Renal pelvis (tissue), 1 donor: ENCODE measurements at regions not wholly inside any gene's neighbourhood (a gene's known extent, or its start where the extent isn't known, plus 50 kb on each side); places are given as distances from the start of the nearest gene placed in this dataset.
"Not testable (repeated sequence)": the region's sequence is repeated elsewhere in the genome, so short reads cannot be mapped to it uniquely, and the experiment has no call there.

ENCODE experiments used
- DNase-seq: peaks from one replicate; pipeline ENCODE4 v3.0.0-alpha.2; 2013

DNA sequence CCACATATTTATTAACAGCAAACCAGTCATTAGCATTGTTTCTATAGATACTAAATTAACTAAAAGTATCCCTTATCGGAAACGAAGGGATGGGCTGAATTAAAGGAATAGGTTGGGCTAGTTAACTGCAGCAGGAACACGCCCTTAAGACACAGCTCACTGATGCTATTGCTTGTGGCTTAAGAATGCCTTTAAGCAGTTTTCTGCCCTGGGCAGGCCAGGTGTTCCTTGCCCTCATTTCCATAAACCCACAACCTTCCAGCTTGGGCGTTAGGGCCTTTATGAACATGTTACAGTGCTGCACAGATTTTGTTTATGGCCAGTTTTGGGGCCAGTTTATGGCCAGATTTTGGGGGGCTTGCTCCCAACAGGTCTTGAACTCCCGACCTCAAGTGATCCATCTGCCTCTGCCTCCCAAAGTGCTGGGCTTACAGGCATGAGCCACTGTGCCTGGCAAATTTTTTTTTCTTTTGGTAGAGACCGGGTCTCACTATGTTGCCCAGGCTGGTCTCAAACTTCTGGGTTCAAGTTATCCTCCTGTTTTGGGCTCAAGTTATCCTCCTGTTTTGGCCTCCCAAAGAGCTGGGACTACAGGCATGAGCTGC lies 90.1 kb upstream of the GRIN2A start:
- DNase-seq: not testable (repeated sequence)

GRCh38 chr16:10275214-10275996 lies 93.2 kb upstream of the GRIN2A start:
- DNase-seq: not testable (repeated sequence)

- DNase-seq: no peak
Observed at GRCh38 chr16:10277597-10277996, 95.4 kb upstream of the GRIN2A start.

DNA sequence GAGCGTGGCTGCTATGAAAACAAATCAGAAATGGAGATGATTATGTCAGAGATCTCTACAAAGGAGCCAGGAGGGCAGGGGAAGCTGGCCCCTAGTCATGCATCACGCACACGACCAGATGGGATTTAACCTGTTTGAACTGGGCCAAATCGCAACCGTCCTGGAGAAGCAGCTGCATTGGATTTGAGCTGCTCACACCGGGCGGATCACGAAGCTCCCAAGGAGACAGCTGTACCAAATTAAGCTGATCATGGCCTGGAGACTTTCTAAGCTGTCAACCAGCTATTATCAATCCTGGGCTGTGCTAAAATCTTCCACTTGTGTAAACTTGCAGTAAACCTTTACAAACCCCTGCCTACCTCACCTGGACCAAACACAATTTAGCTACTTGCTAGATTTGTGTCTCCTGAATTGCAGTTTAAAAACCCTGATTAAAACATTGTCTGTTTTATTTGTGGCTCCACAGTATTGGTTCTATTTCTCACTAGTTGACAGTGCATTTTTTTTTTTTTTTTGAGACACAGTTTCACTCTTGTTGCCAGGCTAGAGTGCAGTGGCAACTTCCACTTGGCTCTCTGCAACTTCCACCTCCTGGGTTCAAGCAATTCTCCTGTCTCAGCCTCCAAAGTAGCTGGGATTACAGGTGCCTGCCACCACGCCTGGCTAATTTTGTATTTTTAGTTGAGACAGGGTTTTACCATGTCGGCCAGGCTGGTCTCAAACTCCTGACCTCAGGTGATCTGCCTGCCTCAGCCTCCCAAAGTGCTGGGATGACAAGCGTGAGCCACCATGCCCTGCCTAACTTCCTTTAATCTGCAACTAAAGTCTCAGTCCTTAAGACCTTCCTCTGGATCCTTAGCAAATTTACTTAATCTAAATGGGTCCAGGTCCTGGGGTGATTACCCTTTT lies 98.3 kb upstream of the GRIN2A start:
- no peak for DNase-seq

GRCh38 chr16:10282367-10282766 lies 100.1 kb upstream of the GRIN2A start:
- no peak for DNase-seq

GRCh38 chr16:10283246-10283645 lies 101.0 kb upstream of the GRIN2A start:
- not testable (repeated sequence) for DNase-seq

DNA sequence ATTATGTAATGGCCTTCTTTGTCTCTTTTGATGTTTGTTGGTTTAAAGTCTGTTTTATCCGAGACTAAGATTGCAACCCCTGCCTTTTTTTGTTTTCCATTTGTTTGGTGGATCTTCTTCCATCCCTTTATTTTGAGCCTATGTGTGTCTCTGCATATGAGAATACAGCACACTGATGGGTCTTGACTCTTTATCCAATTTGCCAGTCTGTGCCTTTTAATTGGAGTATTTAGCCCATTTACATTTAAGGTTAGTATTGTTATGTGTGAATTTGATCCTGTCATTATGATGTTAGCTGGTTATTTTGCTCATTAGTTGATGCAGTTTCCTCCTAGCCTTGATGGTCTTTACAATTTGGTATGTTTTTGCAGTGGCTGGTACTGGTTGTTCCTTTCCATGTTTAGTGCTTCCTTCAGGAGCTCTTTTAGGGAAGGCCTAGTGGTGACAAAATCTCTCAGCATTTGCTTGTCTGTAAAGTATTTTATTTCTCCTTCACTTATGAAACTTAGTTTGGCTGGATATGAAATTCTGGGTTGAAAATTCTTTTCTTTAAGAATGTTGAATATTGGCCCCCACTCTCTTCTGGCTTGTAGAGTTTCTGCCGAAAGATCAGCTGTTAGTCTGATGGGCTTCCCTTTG lies 95.3 kb upstream of the ATF7IP2 start:
- not testable (repeated sequence) for DNase-seq

- DNase-seq: not testable (repeated sequence)
Observed at GRCh38 chr16:10292197-10292596, 93.7 kb upstream of the ATF7IP2 start.

- not testable (repeated sequence) for DNase-seq
Observed at GRCh38 chr16:10292976-10293375, 92.9 kb upstream of the ATF7IP2 start.

DNA sequence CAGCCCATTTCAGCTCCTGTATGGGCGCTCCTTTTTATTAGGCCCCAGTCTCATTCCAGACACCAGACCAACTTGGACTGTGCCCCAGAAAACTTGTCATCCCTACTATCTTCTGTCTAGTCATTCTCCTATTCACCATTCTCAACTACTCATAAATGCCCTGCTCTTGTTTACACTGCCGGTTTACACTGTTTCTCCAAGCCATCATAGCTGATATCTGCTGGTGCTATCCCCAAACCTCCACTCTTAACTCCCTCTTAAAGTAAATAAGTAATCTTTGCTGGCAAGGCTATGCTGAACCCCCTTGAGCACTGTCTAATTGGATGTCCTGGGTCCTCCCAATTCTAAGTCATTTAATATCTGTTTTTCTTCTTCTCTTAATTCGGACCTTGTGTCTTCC lies 91.7 kb upstream of the ATF7IP2 start:
- DNase-seq: not testable (repeated sequence)

GRCh38 chr16:10296956-10297340 lies 88.9 kb upstream of the ATF7IP2 start:
- no peak for DNase-seq

DNA sequence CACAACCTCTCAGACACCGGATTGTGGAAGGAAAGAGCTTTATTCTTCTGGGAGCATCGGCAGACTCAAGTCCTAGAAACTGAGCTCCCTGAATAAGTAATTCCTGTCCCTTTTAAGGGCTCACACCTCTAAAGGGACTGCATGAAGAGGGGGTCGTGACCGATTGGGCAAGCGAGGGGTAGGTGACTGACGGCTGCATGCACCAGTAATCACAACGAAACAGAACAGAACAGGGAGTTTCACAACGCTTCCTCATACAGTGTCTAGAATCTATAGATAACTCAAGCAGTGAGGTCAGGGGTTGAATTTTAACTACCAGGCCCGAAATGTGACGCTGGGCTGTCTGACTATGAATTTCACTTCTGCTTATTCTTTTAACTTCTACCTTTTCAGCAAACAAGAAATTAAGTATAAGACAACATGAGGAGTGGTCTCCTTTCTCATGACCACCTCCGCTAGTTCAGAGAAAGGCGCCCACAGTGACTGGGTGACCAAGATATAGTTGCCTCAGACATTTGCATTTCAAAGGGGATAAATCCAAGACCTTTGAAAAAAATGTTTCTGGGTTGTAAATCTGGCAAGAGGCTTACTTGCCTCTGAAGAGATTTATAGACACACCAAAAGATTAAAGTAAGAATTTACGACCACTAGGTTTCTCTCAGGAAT lies 88.4 kb upstream of the ATF7IP2 start:
- peak; percentile 53 for DNase-seq

DNA sequence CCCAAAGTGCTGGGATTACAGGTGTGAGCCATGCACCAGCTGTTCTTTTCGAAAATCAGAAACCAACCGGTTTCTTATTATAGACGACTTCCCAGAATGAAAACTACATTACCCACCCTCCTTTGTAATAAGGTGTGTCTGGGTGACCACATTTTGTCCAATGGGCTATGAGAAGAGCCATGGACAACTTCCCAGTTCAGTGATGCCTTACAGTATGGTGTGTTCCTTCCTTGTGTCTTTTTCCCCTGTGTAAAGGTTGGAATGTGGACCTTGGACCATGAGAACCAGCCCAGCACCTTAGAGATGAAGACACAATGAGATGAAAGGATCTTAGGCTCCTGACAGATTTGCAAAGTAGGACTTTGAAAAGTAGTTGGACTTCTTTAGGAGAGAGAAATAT lies 85.0 kb upstream of the ATF7IP2 start:
- no peak for DNase-seq

GRCh38 chr16:10301547-10301946 lies 84.3 kb upstream of the ATF7IP2 start:
- not testable (repeated sequence) for DNase-seq

DNA sequence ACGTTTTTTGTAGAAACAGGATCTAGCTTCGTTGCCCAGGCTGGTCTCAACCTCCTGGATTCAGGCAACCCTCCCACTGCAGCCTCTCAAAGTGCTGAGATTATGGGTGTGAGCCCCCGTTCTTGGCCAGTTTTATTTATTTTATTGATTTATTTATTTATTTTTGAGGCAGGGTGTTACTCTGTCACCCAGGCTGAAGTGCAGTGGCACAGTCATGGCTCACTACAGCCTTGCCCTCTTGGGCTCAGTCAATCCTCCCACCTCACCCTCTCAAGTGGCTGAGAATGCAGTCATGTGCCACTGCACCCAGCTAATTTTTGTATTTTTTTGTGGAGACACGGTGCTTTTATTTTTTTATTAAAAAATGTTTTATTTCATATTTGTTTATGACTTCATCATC lies 79.9 kb upstream of the ATF7IP2 start:
- no peak for DNase-seq

GRCh38 chr16:10308305-10309193 lies 77.3 kb upstream of the ATF7IP2 start:
- no peak for DNase-seq

GRCh38 chr16:10309271-10309932 lies 76.5 kb upstream of the ATF7IP2 start:
- no peak for DNase-seq

DNA sequence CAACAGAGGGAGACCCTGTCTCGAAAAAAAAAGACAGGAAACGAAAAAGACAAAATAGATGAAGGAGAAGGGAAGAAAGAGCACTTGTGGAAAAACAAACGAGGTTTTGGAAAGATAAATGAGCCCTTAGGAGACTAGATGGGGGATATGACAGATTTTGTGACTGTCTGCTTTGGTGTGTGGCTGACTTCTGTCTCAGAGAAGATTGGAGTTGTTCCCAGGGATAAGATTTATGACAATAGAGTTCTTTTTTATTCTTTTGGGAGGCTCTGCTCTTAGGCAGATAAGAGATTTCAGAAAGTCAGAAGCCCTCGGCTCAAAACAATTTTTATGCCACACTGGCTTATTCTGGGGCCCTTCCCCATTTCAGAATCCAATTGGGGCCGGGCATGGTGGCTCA lies 73.9 kb upstream of the ATF7IP2 start:
- DNase-seq: no peak

DNA sequence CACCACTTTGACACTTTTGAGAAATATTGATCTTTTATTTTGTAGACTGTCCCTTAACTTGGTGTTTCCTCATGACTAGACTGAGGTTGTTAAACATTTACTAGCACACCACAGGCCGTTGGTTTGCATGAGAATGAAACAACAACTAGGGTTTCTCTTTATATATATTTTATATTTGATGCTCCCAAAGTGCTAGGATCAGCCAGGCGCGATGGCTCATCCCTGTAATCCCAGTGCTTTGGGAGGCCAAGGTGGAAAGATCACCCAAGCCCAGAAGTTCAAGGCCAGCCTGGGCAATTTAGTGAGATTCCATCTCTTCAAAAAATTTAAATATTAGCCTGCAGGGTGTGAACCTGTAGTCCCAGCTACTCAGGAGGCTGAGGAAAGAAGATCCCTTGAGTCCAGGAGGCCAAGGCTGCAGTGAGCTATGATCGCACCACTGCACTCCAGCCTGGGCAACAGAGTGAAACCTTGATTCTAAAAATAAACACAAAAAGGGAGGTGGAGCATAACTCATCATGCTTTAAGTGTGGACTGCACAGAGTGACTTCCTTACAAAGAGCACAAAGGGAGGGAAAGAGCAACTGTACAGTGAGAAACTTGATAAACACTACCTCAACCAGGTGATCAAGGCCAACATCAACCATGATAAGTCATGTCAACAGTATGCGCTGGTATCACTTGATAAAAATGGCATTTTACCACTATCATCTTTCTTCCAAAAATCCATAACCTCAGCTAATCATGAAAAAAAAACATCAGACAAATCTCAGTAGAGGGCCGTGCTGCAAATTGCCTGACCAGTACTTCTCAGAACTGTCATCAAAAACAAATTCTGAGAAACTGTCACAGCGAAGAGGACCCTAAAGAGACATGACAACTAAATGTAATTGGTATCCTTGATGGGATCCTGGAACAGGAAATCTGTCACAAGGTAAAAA lies 72.8 kb upstream of the ATF7IP2 start:
- DNase-seq: peak; percentile 58
